IMR-90 (cell line): ENCODE measurements at regions not wholly inside any gene's neighbourhood (a gene's known extent, or its start where the extent isn't known, plus 50 kb on each side); places are given as distances from the start of the nearest gene placed in this dataset.
A peak's percentile ranks its signal among the peaks of the same experiment; 100 is the strongest.

Experiments
- ATAC-seq: fragments of 200-7000 bp; cut with Tn5 transposase; 2 replicates; pipeline ENCODE4 v1.9.1; 2020; ENCODE audit warnings: low read depth, mild to moderate bottlenecking, moderate library complexity
- BruUV-seq: library from RNA; stranded (reverse); fragments of 400-500 nt; replicated peaks from 2 replicates; lab custom pipeline; 2021; lab: Mats Ljungman, UMichigan
- CTCF ChIA-PET: fragments of 300-600 bp; formaldehyde crosslinking; extraction: SDS; loops from one replicate; lab custom pipeline; 2021; ENCODE audit warnings: antibody characterized with exemption; lab: Yijun Ruan, JAX
- POLR2A ChIA-PET: fragments of 300-600 bp; sonication (Branson Sonifier 250); formaldehyde crosslinking; loops from one replicate; lab custom pipeline; 2022; ENCODE audit warnings: antibody characterized with exemption; ENCODE audit not compliant: unreplicated experiment; lab: Charles Lee
- DNase-seq: peaks from one replicate; pipeline ENCODE4 v3.0.0; 2013
- H2AFZ ChIP-seq: replicated peaks from 2 replicates; pipeline ENCODE3; 2013; ENCODE audit warnings: low read length, mild to moderate bottlenecking; ENCODE audit not compliant: poor library complexity
- H2AK5ac ChIP-seq: 2 replicates; pipeline ENCODE4 v1.6.1; 2013; ENCODE audit warnings: low read depth, low read length, inconsistent platforms
- H2AK9ac ChIP-seq: replicated peaks from 2 replicates; pipeline ENCODE3; 2013; ENCODE audit warnings: mild to moderate bottlenecking, low read depth, low read length, moderate library complexity; ENCODE audit not compliant: poor library complexity
- H2BK120ac ChIP-seq: 2 replicates; pipeline ENCODE4 v1.6.1; 2013; ENCODE audit warnings: low read depth, low read length, inconsistent platforms
- H2BK15ac ChIP-seq: 3 replicates; pipeline ENCODE4 v1.6.1; 2013; ENCODE audit warnings: low read depth, low read length, inconsistent platforms
- H2BK20ac ChIP-seq: 2 replicates; pipeline ENCODE4 v1.6.1; 2013; ENCODE audit warnings: low read depth, mild to moderate bottlenecking, inconsistent platforms, low read length, moderate library complexity
- H2BK5ac ChIP-seq: 2 replicates; pipeline ENCODE4 v1.6.1; 2013; ENCODE audit warnings: mild to moderate bottlenecking, low read depth, low read length, inconsistent platforms; ENCODE audit not compliant: poor library complexity, severe bottlenecking
- H3K14ac ChIP-seq: replicated peaks from 2 replicates; pipeline ENCODE4 v1.6.1; 2013; ENCODE audit warnings: low read depth, low read length, inconsistent platforms
- H3K18ac ChIP-seq: 2 replicates; pipeline ENCODE4 v1.6.1; 2013; ENCODE audit warnings: low read depth, low read length, control low read depth
- H3K23ac ChIP-seq: 2 replicates; pipeline ENCODE4 v1.6.1; 2013; ENCODE audit warnings: low read depth, low read length, inconsistent platforms
- H3K27ac ChIP-seq: 2 replicates; pipeline ENCODE4 v1.5.1; 2013; ENCODE audit warnings: mild to moderate bottlenecking, control low read depth, low read length; ENCODE audit not compliant: insufficient read depth
- H3K27me3 ChIP-seq: 2 replicates; pipeline ENCODE4 v1.6.1; 2013; ENCODE audit warnings: low read length; ENCODE audit not compliant: control insufficient read depth, insufficient read depth
- H3K36me3 ChIP-seq: 2 replicates; pipeline ENCODE4 v1.6.1; 2013; ENCODE audit warnings: low read length, mixed read lengths; ENCODE audit not compliant: control insufficient read depth, insufficient read depth
- H3K4ac ChIP-seq: 2 replicates; pipeline ENCODE4 v1.6.1; 2013; ENCODE audit warnings: low read depth, low read length, inconsistent platforms
- H3K4me1 ChIP-seq: 2 replicates; pipeline ENCODE4 v1.6.1; 2013; ENCODE audit warnings: low read length, mixed read lengths; ENCODE audit not compliant: control insufficient read depth, insufficient read depth
- H3K4me2 ChIP-seq: 2 replicates; pipeline ENCODE4 v1.6.1; 2013; ENCODE audit warnings: low read depth, mild to moderate bottlenecking, control low read depth, low read length, moderate library complexity
- H3K4me3 ChIP-seq: 2 replicates; pipeline ENCODE4 v1.5.1; 2013; ENCODE audit warnings: low read depth, mild to moderate bottlenecking, control low read depth, low read length, moderate library complexity; ENCODE audit not compliant: insufficient read depth
- H3K56ac ChIP-seq: 2 replicates; pipeline ENCODE4 v1.6.1; 2013; ENCODE audit warnings: low read length, inconsistent platforms; ENCODE audit not compliant: insufficient read depth; ENCODE audit errors: extremely low read depth
- H3K79me1 ChIP-seq, 2 experiments: 2 replicates each; pipeline ENCODE4 v1.6.1; 2013; ENCODE audit warnings: low read length in 2 of 2, inconsistent platforms in 1 of 2, low read depth in 1 of 2
- H3K9ac ChIP-seq: 2 replicates; pipeline ENCODE4 v1.6.1; 2013; ENCODE audit warnings: low read depth, low read length, control low read depth
- H3K9me1 ChIP-seq: 2 replicates; pipeline ENCODE4 v1.6.1; 2013; ENCODE audit warnings: low read length, inconsistent platforms; ENCODE audit not compliant: insufficient read depth
- H3K9me3 ChIP-seq: 2 replicates; pipeline ENCODE4 v1.6.1; 2013; ENCODE audit warnings: low read length; ENCODE audit not compliant: control insufficient read depth, insufficient read depth
- H4K20me1 ChIP-seq: 2 replicates; pipeline ENCODE4 v1.6.1; 2013; ENCODE audit warnings: low read length, inconsistent platforms; ENCODE audit not compliant: insufficient read depth
- H4K5ac ChIP-seq: 2 replicates; pipeline ENCODE4 v1.6.1; 2013; ENCODE audit warnings: mild to moderate bottlenecking, low read depth, low read length, control low read depth
- H4K8ac ChIP-seq, 2 experiments: 2 replicates each; pipeline ENCODE4 v1.6.1; 2013; ENCODE audit warnings: low read depth in 2 of 2, low read length in 2 of 2, control low read depth in 1 of 2, inconsistent platforms in 1 of 2
- H4K91ac ChIP-seq: 2 replicates; pipeline ENCODE4 v1.6.1; 2013; ENCODE audit warnings: low read depth, low read length, inconsistent platforms; ENCODE audit not compliant: insufficient read depth
- BHLHE40 ChIP-seq: fragments of 150-350 bp; IDR thresholded peaks from 2 replicates; pipeline ENCODE4 v1.6.1; 2016; ENCODE audit warnings: mild to moderate bottlenecking, low read depth, low read length
- NFE2L2 ChIP-seq: fragments of 150-350 bp; IDR thresholded peaks from 2 replicates; pipeline ENCODE4 v1.6.1; 2016; ENCODE audit warnings: low read depth, mild to moderate bottlenecking, low read length
- WGBS, 2 experiments: methylation state at CpG; one replicate each; pipeline versions ENCODE4 v1.1.5 to v1.1.7; 2013; ENCODE audit warnings: missing lambda C conversion rate in 2 of 2; ENCODE audit not compliant: insufficient read length in 1 of 2; ENCODE audit errors: extremely low coverage in 2 of 2; 5-methylcytosine and 5-hydroxymethylcytosine counted together
- dilution Hi-C: fragments of 300-500 bp; cut with HindIII; formaldehyde crosslinking; loops from one replicate; pipeline ENCODE4 v1.14.3; 2018; ENCODE audit warnings: low sequenced_read_pairs; ENCODE audit not compliant: unreplicated experiment
- in situ Hi-C: fragments of 300-500 bp; cut with MboI; formaldehyde crosslinking; loops from 3 replicates; pipeline ENCODE4 v1.14.3; 2019; ENCODE audit warnings: low sequenced_read_pairs, inconsistent platforms, mixed read lengths
- intact Hi-C: fragments of 100-400 bp; cut with micrococcal nuclease; formaldehyde crosslinking; loops from 2 replicates; pipeline ENCODE4 v1.10.0; 2022

- H2AFZ ChIP-seq, result no peak overlapping the region
- ATAC-seq, result no peak
Measured at GRCh38 chr6:134455319-134455718, 137.4 kb upstream of the SGK1 start.

More at GRCh38 chr6:134455319-134455718, 137.4 kb upstream of the SGK1 start:
- dilution Hi-C loops (no loop called here), intact Hi-C loops (no loop called here), in situ Hi-C loops (no loop called here)
- Histone ChIP-seq H2BK15ac (peak overlapping the region; percentile 55; the same call in 1 of the 3 replicates), H3K79me1 (no peaks in the 10 kb centered on the region), H4K5ac (peak overlapping the region; percentile 72), H3K14ac (peak overlapping the region; percentile 48), H2BK20ac (peak overlapping the region; percentile 86), H3K27ac (peak overlapping the region; percentile 24; the same call in 1 of the 2 replicates), H3K4me1 (peaks cover 2% of the 10 kb centered on the region; the same call in 1 of the 2 replicates), H3K27me3 (no peaks in the 10 kb centered on the region), H3K18ac (peak overlapping the region; percentile 83), H4K8ac (peak overlapping the region; percentile 70 to 84; a peak in 2 of 4 replicates), H3K9me1 (peaks cover 4% of the 10 kb centered on the region; the same call in 1 of the 2 replicates), H2AK9ac (no peak overlapping the region), H3K9me3 (no peaks in the 10 kb centered on the region), H4K91ac (peak overlapping the region; percentile 70), H3K4me2 (no peak overlapping the region), H2AK5ac (peak overlapping the region; percentile 91), H3K23ac (no peak overlapping the region), H3K4me3 (no peak overlapping the region), H3K4ac (peak overlapping the region; percentile 85; the same call in 1 of the 2 replicates), H4K20me1 (no peaks in the 10 kb centered on the region), H3K9ac (no peak overlapping the region), H3K56ac (no peak overlapping the region), H2BK120ac (peak overlapping the region; percentile 57), H3K36me3 (no peaks in the 10 kb centered on the region), H2BK5ac (peak overlapping the region; percentile 55)
- ChIA-PET CTCF (interaction anchor here (1.2 kb wide), 1 partner anchor 11 kb away, joined by 3 read pairs; no protein-coding TSS in a partner anchor), POLR2A (no interaction called here)
- WGBS, 2 experiments, result no CpG with 5 or more reads among the region's 3 CpGs
- BruUV-seq, result no TSS peak
- DNase-seq, result no peak
- no peak for TF ChIP-seq BHLHE40
- TF ChIP-seq NFE2L2, result no peak
